Caco-2 (cell line): ENCODE measurements at regions not wholly inside any gene's neighbourhood (a gene's known extent, or its start where the extent isn't known, plus 50 kb on each side); places are given as distances from the start of the nearest gene placed in this dataset.

ENCODE experiments used
- BruUV-seq: library from RNA; stranded (reverse); fragments of 400-500 nt; replicated peaks from 2 replicates; lab custom pipeline; 2021; lab: Mats Ljungman, UMichigan
- CTCF ChIA-PET: fragments of 300-600 bp; sonication (Branson Sonifier 250); formaldehyde crosslinking; loops from one replicate; lab custom pipeline; 2022; ENCODE audit warnings: antibody characterized with exemption; lab: Charles Lee
- POLR2A ChIA-PET: fragments of 300-600 bp; sonication (Branson Sonifier 250); formaldehyde crosslinking; loops from one replicate; lab custom pipeline; 2022; ENCODE audit warnings: antibody characterized with exemption; lab: Charles Lee
- DNase-seq, 2 experiments: peaks; one replicate each; pipeline versions ENCODE4 v3.0.0 to v3.0.0-alpha.2; 2020 to 2022
- H3K27me3 ChIP-seq: replicated peaks from 2 replicates; pipeline ENCODE4 v1.6.0; 2011; ENCODE audit warnings: low read length; ENCODE audit not compliant: control insufficient read depth, insufficient read depth
- H3K36me3 ChIP-seq: 2 replicates; pipeline ENCODE4 v1.5.1; 2011; ENCODE audit warnings: low read length; ENCODE audit not compliant: control insufficient read depth, insufficient read depth
- H3K4me1 ChIP-seq: fragments of 250-450 bp; sonication (Bioruptor Pico); 2 replicates; pipeline ENCODE4 v1.5.1; 2020; ENCODE audit warnings: mild to moderate bottlenecking
- H3K4me3 ChIP-seq: 2 replicates; pipeline ENCODE4 v1.5.1; 2011; ENCODE audit warnings: low read depth, mild to moderate bottlenecking, control low read depth, low read length
- H3K9me3 ChIP-seq: fragments of 250-450 bp; sonication (Bioruptor Pico); 2 replicates; pipeline ENCODE4 v1.5.1; 2020; ENCODE audit warnings: mild to moderate bottlenecking, moderate library complexity
- H3K27ac Mint-ChIP-seq: one replicate; pipeline ENCODE4 v1.8.0; 2022; ENCODE audit warnings: mixed read lengths; ENCODE audit not compliant: unreplicated experiment
- H3K27me3 Mint-ChIP-seq: one replicate; pipeline ENCODE4 v1.8.0; 2022; ENCODE audit warnings: mixed read lengths; ENCODE audit not compliant: insufficient read depth, unreplicated experiment
- H3K36me3 Mint-ChIP-seq: one replicate; pipeline ENCODE4 v1.8.0; 2022; ENCODE audit warnings: mild to moderate bottlenecking, mixed read lengths; ENCODE audit not compliant: insufficient read depth, unreplicated experiment
- H3K4me1 Mint-ChIP-seq: one replicate; pipeline ENCODE4 v1.8.0; 2022; ENCODE audit warnings: low read depth, mixed read lengths; ENCODE audit not compliant: unreplicated experiment
- H3K4me3 Mint-ChIP-seq: one replicate; pipeline ENCODE4 v1.8.0; 2022; ENCODE audit warnings: mild to moderate bottlenecking, moderate library complexity, mixed read lengths; ENCODE audit not compliant: unreplicated experiment
- H3K9me3 Mint-ChIP-seq: one replicate; pipeline ENCODE4 v1.8.0; 2022; ENCODE audit warnings: mixed read lengths; ENCODE audit not compliant: unreplicated experiment
- intact Hi-C: fragments of 100-400 bp; cut with micrococcal nuclease; formaldehyde crosslinking; loops from one replicate; pipeline ENCODE4 v1.10.0; 2022; ENCODE audit not compliant: unreplicated experiment
- TF ChIP-seq, protein P1 (sequence below), 2 experiments: fragments of 200-600 bp in 1 of 2; IDR thresholded peaks; 1 replicate in 1 of 2; 2 replicates in 1 of 2; pipeline versions ENCODE4 v1.5.1 to v1.8.0; 2011 to 2022; ENCODE audit warnings: antibody characterized with exemption in 1 of 2, control low read depth in 1 of 2, inconsistent platforms in 1 of 2, low read depth in 1 of 2, low read length in 1 of 2, mild to moderate bottlenecking in 1 of 2, moderate library complexity in 1 of 2; ENCODE audit not compliant: insufficient read depth in 1 of 2, severe bottlenecking in 1 of 2, unreplicated experiment in 1 of 2

DNA sequence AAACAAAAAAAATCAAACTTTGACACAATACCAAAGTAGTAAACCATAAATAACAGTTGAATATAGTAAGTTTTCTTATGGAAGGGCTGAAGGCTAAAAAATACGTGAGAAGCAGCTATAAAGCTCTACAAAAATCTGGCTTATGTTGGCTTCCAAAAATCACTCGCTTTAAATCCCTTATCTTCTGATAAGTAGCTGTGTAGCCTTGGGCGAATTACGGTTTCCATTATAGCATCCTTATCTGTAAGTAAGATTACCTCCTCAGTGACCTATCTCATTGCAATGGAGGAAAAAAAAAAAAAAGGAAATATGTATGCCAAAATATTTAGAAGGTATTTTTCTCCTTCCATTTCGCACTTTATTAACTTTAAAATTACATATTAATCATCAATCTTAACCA lies 348.6 kb downstream of the PLOD2 start:
- Histone ChIP-seq H3K36me3 (no peaks in the 10 kb centered on the region), H3K4me1 (no peaks in the 10 kb centered on the region), H3K9me3 (no peaks in the 10 kb centered on the region), H3K27me3 (no peaks in the 10 kb centered on the region), H3K4me3 (no peak overlapping the region)
- peaks cover 9% of the 10 kb centered on the region for H3K9me3 Mint-ChIP-seq
- no peak overlapping the region for H3K27ac Mint-ChIP-seq
- H3K4me3 Mint-ChIP-seq, result no peak overlapping the region
- TF ChIP-seq, protein P1, sequence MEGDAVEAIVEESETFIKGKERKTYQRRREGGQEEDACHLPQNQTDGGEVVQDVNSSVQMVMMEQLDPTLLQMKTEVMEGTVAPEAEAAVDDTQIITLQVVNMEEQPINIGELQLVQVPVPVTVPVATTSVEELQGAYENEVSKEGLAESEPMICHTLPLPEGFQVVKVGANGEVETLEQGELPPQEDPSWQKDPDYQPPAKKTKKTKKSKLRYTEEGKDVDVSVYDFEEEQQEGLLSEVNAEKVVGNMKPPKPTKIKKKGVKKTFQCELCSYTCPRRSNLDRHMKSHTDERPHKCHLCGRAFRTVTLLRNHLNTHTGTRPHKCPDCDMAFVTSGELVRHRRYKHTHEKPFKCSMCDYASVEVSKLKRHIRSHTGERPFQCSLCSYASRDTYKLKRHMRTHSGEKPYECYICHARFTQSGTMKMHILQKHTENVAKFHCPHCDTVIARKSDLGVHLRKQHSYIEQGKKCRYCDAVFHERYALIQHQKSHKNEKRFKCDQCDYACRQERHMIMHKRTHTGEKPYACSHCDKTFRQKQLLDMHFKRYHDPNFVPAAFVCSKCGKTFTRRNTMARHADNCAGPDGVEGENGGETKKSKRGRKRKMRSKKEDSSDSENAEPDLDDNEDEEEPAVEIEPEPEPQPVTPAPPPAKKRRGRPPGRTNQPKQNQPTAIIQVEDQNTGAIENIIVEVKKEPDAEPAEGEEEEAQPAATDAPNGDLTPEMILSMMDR (IDR thresholded peaks at IDR 0.05; ENCODE audit: insufficient read depth in 1 of 2, low read depth in 1 of 2, low read length in 1 of 2, severe bottlenecking in 1 of 2, unreplicated experiment in 1 of 2), result no peak
- no peaks in the 10 kb centered on the region for H3K36me3 Mint-ChIP-seq
- DNase-seq, result no peak
- no TSS peak for BruUV-seq
- intact Hi-C loops, result no loop called here
- POLR2A ChIA-PET, result no interaction called here
- H3K27me3 Mint-ChIP-seq, result peaks cover 2% of the 10 kb centered on the region
- CTCF ChIA-PET, result no interaction called here
- no peaks in the 10 kb centered on the region for H3K4me1 Mint-ChIP-seq

DNA sequence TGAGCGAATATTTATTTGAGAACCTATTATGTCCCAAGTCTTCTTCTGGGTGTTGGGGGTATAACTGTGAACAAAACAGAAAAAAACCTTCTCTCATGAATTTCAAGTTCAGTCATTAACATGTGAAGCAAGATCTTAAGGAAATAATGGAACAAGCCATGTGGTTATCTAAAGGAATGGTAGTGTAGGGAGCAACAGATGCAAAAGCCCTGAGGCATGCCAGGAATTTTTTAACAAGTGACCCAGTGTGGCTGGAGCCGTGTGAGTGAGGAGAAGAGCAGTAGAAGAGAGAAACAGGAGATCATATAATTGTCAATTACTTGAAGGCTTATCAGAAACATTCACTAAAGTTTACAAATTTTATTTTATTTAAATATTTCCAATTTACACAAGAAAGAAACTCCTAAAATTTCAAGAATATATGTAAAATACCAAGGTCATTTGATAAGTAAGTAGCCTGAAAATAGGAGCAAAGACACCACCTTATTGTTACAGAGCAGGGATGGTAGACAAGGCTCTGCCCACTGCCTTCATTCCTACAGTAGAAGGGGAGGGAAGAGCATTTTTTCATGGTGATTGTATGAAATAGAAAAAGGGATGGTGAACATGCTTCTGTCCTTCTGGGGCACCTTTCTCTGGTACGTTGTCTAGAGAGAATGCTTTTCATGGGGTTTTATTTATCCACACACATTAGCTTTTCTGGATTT lies 345.1 kb downstream of the PLOD2 start:
- Mint-ChIP-seq H3K4me1 (no peaks in the 10 kb centered on the region), H3K4me3 (no peak overlapping the region), H3K27me3 (no peaks in the 10 kb centered on the region), H3K27ac (no peak overlapping the region), H3K9me3 (peaks cover 9% of the 10 kb centered on the region), H3K36me3 (no peaks in the 10 kb centered on the region)
- no peak overlapping the region for H3K4me3 ChIP-seq
- no peak for DNase-seq
- intact Hi-C loops, result no loop called here
- H3K36me3 ChIP-seq, result no peaks in the 10 kb centered on the region
- ChIA-PET CTCF (no interaction called here), POLR2A (no interaction called here)
- no peaks in the 10 kb centered on the region; the same call in 1 of the 2 replicates for H3K4me1 ChIP-seq
- BruUV-seq, result no TSS peak
- no peaks in the 10 kb centered on the region for H3K27me3 ChIP-seq
- no peaks in the 10 kb centered on the region for H3K9me3 ChIP-seq
- TF ChIP-seq, protein P1 (IDR thresholded peaks at IDR 0.05; ENCODE audit: insufficient read depth in 1 of 2, low read depth in 1 of 2, low read length in 1 of 2, severe bottlenecking in 1 of 2, unreplicated experiment in 1 of 2), result no peak

DNA sequence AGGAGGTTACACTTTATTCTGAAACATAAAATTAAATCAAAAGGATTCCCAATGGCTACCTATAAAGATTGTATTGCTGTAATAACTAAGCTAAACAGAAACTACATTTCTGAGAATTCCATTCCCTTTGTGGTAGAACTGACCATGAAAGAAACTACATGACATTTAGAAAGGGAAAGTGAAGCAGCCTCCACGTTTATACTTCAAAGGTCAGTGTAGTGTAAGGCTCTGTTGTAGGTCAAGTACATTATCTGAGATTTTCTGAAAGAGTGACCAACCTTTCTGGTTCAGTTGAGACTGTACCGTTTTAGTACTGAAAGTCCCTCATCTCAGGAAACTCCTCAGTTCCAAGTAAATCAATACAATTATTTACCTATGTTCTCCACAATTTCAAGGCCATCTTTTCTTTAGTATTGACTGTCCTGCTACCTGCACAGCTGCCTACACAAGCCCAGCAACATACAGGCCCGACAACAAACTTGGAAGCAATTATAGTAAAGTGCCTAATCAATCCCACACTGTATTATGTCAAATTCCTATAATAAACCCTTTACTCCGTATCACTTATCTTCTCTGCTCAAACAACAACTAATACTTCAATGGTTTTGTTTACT lies 343.0 kb downstream of the PLOD2 start:
- H3K4me3 Mint-ChIP-seq, result no peak overlapping the region
- intact Hi-C loops, result no loop called here
- no peaks in the 10 kb centered on the region for H3K9me3 ChIP-seq
- TF ChIP-seq, protein P1 (IDR thresholded peaks at IDR 0.05; ENCODE audit: insufficient read depth in 1 of 2, low read depth in 1 of 2, low read length in 1 of 2, severe bottlenecking in 1 of 2, unreplicated experiment in 1 of 2), result no peak
- no peaks in the 10 kb centered on the region for H3K27me3 ChIP-seq
- H3K4me1 ChIP-seq, result no peaks in the 10 kb centered on the region; the same call in 1 of the 2 replicates
- DNase-seq, result no peak
- no peak overlapping the region for H3K4me3 ChIP-seq
- H3K27ac Mint-ChIP-seq, result no peak overlapping the region
- H3K9me3 Mint-ChIP-seq, result peaks cover 4% of the 10 kb centered on the region
- ChIA-PET POLR2A (no interaction called here), CTCF (no interaction called here)
- no peaks in the 10 kb centered on the region for H3K36me3 Mint-ChIP-seq
- no peaks in the 10 kb centered on the region for H3K4me1 Mint-ChIP-seq
- BruUV-seq, result no TSS peak
- H3K36me3 ChIP-seq, result no peaks in the 10 kb centered on the region
- no peaks in the 10 kb centered on the region for H3K27me3 Mint-ChIP-seq
